Nephron (organoid): ENCODE measurements at regions not wholly inside any gene's neighbourhood (a gene's known extent, or its start where the extent isn't known, plus 50 kb on each side); places are given as distances from the start of the nearest gene placed in this dataset.
A peak's percentile ranks its signal among the peaks of the same experiment; 100 is the strongest.

Experiments used
- H3K27ac Mint-ChIP-seq, 3 experiments: 2 replicates each; pipeline ENCODE4 v1.8.0; 2020; ENCODE audit warnings: mixed read lengths in 3 of 3, mild to moderate bottlenecking in 2 of 3, moderate library complexity in 1 of 3
- H3K27me3 Mint-ChIP-seq: 2 replicates; pipeline ENCODE4 v1.8.0; 2021; ENCODE audit warnings: low read depth, mild to moderate bottlenecking, moderate library complexity, mixed read lengths
- H3K36me3 Mint-ChIP-seq: 2 replicates; pipeline ENCODE4 v1.8.0; 2020; ENCODE audit warnings: low read depth, mixed read lengths
- H3K4me1 Mint-ChIP-seq: 2 replicates; pipeline ENCODE4 v1.8.0; 2020; ENCODE audit warnings: mixed read lengths
- H3K4me3 Mint-ChIP-seq, 3 experiments: 2 replicates each; pipeline ENCODE4 v1.8.0; 2020; ENCODE audit warnings: mild to moderate bottlenecking in 3 of 3, mixed read lengths in 3 of 3, moderate library complexity in 2 of 3
- H3K9me3 Mint-ChIP-seq: 2 replicates; pipeline ENCODE4 v1.8.0; 2020; ENCODE audit warnings: mixed read lengths
- TF ChIP-seq, protein P1 (sequence below), 3 experiments: fragments of 200-600 bp; sonication (generic); IDR thresholded peaks; one replicate each; pipeline ENCODE4 v1.5.0; 2021; ENCODE audit warnings: antibody characterized with exemption in 3 of 3; ENCODE audit not compliant: unreplicated experiment in 3 of 3

DNA sequence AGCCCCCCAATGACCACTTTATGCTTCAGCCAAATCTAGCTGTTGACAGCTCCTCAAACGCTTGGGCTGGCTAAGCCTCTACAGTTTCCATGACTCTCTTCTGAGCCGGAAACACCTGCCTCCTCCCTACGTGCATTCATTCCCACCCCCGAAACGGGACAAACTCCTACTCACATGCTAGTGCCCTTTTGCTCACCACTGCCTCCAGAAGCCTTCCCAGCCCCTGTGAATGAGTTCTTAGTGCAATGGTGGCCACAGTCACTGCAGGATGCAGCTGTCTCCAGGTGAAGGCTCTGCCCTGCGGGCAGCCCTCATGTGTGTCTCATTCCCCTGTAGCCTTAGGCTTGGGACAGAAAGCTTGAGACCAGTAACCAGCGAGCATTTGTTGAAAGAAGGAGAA, 68.8 kb upstream of the DAB2IP start:
- no peaks in the 10 kb centered on the region for H3K9me3 Mint-ChIP-seq
- H3K27ac Mint-ChIP-seq = peak overlapping the region; percentile 49 to 80 (median 54)
- H3K4me3 Mint-ChIP-seq = peak overlapping the region in 1 of 3 experiments; percentile 12
- no peaks in the 10 kb centered on the region for H3K27me3 Mint-ChIP-seq
- H3K4me1 Mint-ChIP-seq = peaks cover 36% of the 10 kb centered on the region
- no peaks in the 10 kb centered on the region for H3K36me3 Mint-ChIP-seq
- TF ChIP-seq, protein P1, sequence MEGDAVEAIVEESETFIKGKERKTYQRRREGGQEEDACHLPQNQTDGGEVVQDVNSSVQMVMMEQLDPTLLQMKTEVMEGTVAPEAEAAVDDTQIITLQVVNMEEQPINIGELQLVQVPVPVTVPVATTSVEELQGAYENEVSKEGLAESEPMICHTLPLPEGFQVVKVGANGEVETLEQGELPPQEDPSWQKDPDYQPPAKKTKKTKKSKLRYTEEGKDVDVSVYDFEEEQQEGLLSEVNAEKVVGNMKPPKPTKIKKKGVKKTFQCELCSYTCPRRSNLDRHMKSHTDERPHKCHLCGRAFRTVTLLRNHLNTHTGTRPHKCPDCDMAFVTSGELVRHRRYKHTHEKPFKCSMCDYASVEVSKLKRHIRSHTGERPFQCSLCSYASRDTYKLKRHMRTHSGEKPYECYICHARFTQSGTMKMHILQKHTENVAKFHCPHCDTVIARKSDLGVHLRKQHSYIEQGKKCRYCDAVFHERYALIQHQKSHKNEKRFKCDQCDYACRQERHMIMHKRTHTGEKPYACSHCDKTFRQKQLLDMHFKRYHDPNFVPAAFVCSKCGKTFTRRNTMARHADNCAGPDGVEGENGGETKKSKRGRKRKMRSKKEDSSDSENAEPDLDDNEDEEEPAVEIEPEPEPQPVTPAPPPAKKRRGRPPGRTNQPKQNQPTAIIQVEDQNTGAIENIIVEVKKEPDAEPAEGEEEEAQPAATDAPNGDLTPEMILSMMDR (IDR thresholded peaks at IDR 0.05; ENCODE audit: unreplicated experiment in 3 of 3) = no peak

DNA sequence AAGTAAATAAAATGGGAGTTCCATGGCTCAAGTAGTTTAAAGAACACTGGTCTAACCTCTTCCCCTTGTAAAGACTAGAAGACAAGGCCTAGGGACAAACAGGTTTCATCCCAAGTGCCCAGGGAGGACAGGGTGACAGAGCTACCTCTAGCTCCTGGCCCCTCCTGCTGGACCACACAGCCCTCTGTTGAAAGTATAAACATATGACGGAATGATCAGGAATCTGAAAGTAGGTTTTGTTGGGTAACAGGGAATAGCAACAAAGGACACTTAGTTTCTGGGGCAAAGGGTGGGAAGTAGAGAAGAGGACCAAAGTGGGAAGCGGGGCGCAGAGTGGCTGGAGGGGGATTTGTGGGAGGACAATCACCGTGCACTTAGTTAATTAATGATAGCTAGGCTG, 67.0 kb upstream of the DAB2IP start:
- H3K9me3 Mint-ChIP-seq = no peaks in the 10 kb centered on the region
- H3K36me3 Mint-ChIP-seq = no peaks in the 10 kb centered on the region
- H3K27me3 Mint-ChIP-seq = peaks cover 5% of the 10 kb centered on the region
- H3K4me1 Mint-ChIP-seq = peaks cover 33% of the 10 kb centered on the region
- no peak overlapping the region for H3K4me3 Mint-ChIP-seq
- TF ChIP-seq, protein P1 (IDR thresholded peaks at IDR 0.05; ENCODE audit: unreplicated experiment in 3 of 3) = no peak
- peak overlapping the region; percentile 4 to 41 (median 32) for H3K27ac Mint-ChIP-seq

GRCh38 chr9:121587863-121588262, 63.6 kb upstream of the DAB2IP start:
- Mint-ChIP-seq H3K27me3 (peaks cover 21% of the 10 kb centered on the region), H3K9me3 (no peaks in the 10 kb centered on the region), H3K36me3 (no peaks in the 10 kb centered on the region)

DNA sequence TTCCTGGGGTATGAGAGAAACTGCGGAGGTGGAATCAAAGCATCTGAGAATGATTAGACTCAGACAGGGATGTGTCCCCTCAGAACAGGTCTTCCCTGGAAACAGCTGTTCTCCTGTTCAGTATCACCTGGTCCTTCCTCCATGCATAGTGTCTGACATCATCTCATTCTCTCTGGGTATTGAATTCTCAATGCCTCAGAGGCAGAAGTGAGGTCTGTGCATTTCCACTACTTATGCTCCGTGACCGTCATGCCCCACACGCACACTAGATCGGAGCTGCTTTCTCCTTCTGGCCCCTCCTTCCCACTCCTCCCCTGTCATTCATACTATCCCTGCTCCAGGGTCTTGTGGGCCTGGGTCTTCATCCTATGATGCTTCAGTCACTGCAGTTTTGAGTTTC, 61.4 kb upstream of the DAB2IP start:
- Mint-ChIP-seq H3K4me3 (no peak overlapping the region), H3K27me3 (peaks cover 21% of the 10 kb centered on the region)

More at GRCh38 chr9:121587863-121588262, 63.6 kb upstream of the DAB2IP start:
- H3K4me1 Mint-ChIP-seq = peaks cover 22% of the 10 kb centered on the region
- no peak overlapping the region for H3K4me3 Mint-ChIP-seq
- no peak overlapping the region for H3K27ac Mint-ChIP-seq
- TF ChIP-seq, protein P1 (IDR thresholded peaks at IDR 0.05; ENCODE audit: unreplicated experiment in 3 of 3) = no peak

DNA sequence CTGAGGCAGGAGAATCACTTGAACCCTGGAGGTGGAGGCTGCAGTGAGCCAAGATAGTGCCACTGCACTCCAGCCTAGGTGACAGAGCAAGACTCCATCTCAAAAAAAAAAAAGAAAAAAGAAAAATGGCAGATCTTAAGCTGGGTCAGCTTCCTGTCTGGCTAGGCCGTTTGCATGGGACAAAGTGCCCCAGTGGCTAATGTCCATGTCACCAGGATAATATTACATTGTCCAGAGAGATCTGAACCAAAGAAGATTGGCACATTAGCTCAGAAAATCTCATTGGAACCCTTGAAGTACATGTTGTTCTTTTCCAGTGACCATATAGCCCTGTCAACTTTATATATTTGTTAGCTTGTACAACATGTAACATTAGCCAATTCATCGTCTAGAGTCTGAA, 59.2 kb upstream of the DAB2IP start:
- TF ChIP-seq, protein P1 (IDR thresholded peaks at IDR 0.05; ENCODE audit: unreplicated experiment in 3 of 3) = no peak
- Mint-ChIP-seq H3K27me3 (peaks cover 21% of the 10 kb centered on the region), H3K4me3 (no peak overlapping the region), H3K9me3 (peaks cover 3% of the 10 kb centered on the region), H3K36me3 (no peaks in the 10 kb centered on the region), H3K27ac (no peak overlapping the region), H3K4me1 (peaks cover 5% of the 10 kb centered on the region)

More for the DNA sequence above, 61.4 kb upstream of the DAB2IP start:
- peaks cover 13% of the 10 kb centered on the region for H3K4me1 Mint-ChIP-seq
- TF ChIP-seq, protein P1 (IDR thresholded peaks at IDR 0.05; ENCODE audit: unreplicated experiment in 3 of 3) = no peak
- no peaks in the 10 kb centered on the region for H3K36me3 Mint-ChIP-seq
- H3K27ac Mint-ChIP-seq = no peak overlapping the region
- H3K9me3 Mint-ChIP-seq = no peaks in the 10 kb centered on the region

DNA sequence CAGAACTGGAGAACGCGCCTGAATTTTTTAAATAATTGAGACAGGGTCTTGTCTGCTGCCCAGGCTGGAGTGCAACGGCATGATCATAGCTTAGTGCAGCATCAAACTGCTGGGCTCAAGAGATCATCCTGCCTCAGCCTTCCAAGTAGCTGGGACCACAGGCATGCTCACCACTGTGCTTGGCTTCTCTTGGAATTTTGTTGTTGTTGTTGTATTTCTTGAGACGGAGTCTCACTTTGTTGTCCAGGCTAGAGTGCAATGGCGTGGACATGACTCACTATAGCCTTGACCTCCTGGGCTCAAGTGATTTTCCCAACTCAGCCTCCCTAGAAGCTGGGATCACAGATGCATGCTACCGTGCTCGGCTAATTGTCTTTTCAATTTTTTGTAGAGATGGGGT, 58.4 kb upstream of the DAB2IP start:
- TF ChIP-seq, protein P1 (IDR thresholded peaks at IDR 0.05; ENCODE audit: unreplicated experiment in 3 of 3) = no peak
- Mint-ChIP-seq H3K27me3 (peaks cover 20% of the 10 kb centered on the region), H3K4me3 (no peak overlapping the region), H3K27ac (no peak overlapping the region), H3K4me1 (peaks cover 13% of the 10 kb centered on the region), H3K36me3 (no peaks in the 10 kb centered on the region), H3K9me3 (peaks cover 8% of the 10 kb centered on the region)
